ENCODE measurements at regions not wholly inside any gene's neighbourhood (a gene's known extent, or its start where the extent isn't known, plus 50 kb on each side); places are given as distances from the start of the nearest gene placed in this dataset.

DNA sequence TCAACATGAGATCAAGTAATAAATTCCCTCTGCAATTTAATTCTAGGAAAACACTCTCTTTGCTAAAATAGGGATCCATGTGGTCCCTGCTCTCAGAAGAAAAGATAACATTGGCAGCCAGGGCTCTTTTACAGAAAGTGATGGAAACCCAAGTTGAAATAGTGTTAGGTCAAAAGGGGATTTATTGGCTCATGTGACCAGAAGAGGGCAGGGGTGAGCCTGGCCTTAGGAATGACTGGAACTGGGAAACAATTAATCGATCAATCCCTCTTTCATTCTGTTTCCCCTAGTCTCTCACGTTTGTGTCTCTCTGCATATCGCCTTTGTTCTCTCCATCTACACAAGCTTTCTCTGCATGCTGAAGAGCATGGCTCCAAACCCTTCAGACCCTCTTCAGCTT, 58.3 kb upstream of the ALDH1B1 start:
- Histone ChIP-seq H4K20me1 (ENCODE audit: control insufficient read depth, insufficient read depth, insufficient read length) (no peaks in the 10 kb centered on the region), H2AK5ac (ENCODE audit: insufficient read length, low read length) (no peak overlapping the region), H4K8ac (replicated peaks; ENCODE audit: insufficient read length, low read depth, low read length) (no peak overlapping the region), H3K14ac (ENCODE audit: insufficient read depth, low read length) (no peak overlapping the region), H3T11ph (ENCODE audit: low read length) (no peak overlapping the region), H2BK20ac (ENCODE audit: low read depth, low read length, poor library complexity, severe bottlenecking) (no peak overlapping the region), H4K91ac (ENCODE audit: insufficient read length, low read depth, low read length) (no peak overlapping the region), H3K23ac (ENCODE audit: insufficient read length, low read depth, low read length) (no peak overlapping the region), H3K27ac (ENCODE audit: insufficient read length, low read depth, low read length) (no peak overlapping the region), H3K56ac (ENCODE audit: insufficient read length, low read depth, low read length) (no peak overlapping the region), H3K79me1 (ENCODE audit: insufficient read depth, low read depth, low read length, poor library complexity, severe bottlenecking) (no peaks in the 10 kb centered on the region), H3K4ac (ENCODE audit: low read depth, low read length) (no peak overlapping the region), H3K27me3 (ENCODE audit: insufficient read depth, low read length) (0 out of 2 replicates have a peak, but pooled peaks cover 1% of the 10 kb centered on the region), H3K9me3 (ENCODE audit: control insufficient read depth, low read depth, low read length) (no peaks in the 10 kb centered on the region), H3K4me2 (ENCODE audit: insufficient read depth, insufficient read length, low read length) (no peak overlapping the region), H2AFZ (ENCODE audit: low read length) (no peak overlapping the region), H3K23me2 (ENCODE audit: insufficient read length, low read depth, low read length, poor library complexity, severe bottlenecking) (no peaks in the 10 kb centered on the region), H2BK5ac (ENCODE audit: insufficient read length, low read length) (no peak overlapping the region), H2BK12ac (ENCODE audit: insufficient read length, low read depth, low read length) (no peak overlapping the region), H4K5ac (ENCODE audit: insufficient read length, low read depth, low read length) (no peak overlapping the region), H3K18ac (ENCODE audit: insufficient read length, low read depth, low read length) (no peak overlapping the region), H3K9ac (ENCODE audit: extremely low read depth, insufficient read length, low read length) (no peak overlapping the region), H2BK120ac (ENCODE audit: low read depth, low read length, poor library complexity, severe bottlenecking) (no peak overlapping the region), H3K4me1 (ENCODE audit: insufficient read depth, low read length) (0 out of 2 replicates have a peak, but pooled peaks cover 5% of the 10 kb centered on the region), H3K79me2 (ENCODE audit: insufficient read depth, low read length) (no peaks in the 10 kb centered on the region), H2BK15ac (ENCODE audit: low read depth, low read length) (no peak overlapping the region)
- no peak overlapping the region for H3K4me3 Mint-ChIP-seq
- peaks cover 34 to 60% of the 10 kb centered on the region in 2 experiments for H3K4me1 Mint-ChIP-seq
- TF ChIP-seq, protein P1, sequence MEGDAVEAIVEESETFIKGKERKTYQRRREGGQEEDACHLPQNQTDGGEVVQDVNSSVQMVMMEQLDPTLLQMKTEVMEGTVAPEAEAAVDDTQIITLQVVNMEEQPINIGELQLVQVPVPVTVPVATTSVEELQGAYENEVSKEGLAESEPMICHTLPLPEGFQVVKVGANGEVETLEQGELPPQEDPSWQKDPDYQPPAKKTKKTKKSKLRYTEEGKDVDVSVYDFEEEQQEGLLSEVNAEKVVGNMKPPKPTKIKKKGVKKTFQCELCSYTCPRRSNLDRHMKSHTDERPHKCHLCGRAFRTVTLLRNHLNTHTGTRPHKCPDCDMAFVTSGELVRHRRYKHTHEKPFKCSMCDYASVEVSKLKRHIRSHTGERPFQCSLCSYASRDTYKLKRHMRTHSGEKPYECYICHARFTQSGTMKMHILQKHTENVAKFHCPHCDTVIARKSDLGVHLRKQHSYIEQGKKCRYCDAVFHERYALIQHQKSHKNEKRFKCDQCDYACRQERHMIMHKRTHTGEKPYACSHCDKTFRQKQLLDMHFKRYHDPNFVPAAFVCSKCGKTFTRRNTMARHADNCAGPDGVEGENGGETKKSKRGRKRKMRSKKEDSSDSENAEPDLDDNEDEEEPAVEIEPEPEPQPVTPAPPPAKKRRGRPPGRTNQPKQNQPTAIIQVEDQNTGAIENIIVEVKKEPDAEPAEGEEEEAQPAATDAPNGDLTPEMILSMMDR (conservative IDR thresholded peaks at IDR 0.05), result peak; percentile 77
- no peak overlapping the region for H3K27ac Mint-ChIP-seq
- H3K9me3 Mint-ChIP-seq, result no peaks in the 10 kb centered on the region
- no peak for DNase-seq
- WGBS (ENCODE audit: extremely low coverage, insufficient read length, low lambda C conversion rate), result no CpG with 5 or more reads among the region's 3 CpGs
- peaks cover 22% of the 10 kb centered on the region for H3K27me3 Mint-ChIP-seq (ENCODE audit: low read depth)
- no peaks in the 10 kb centered on the region for H3K36me3 Mint-ChIP-seq (ENCODE audit: insufficient read depth in 1 of 3, low read depth in 3 of 3)

All from H9 (cell line).